GM12872 (cell line): ENCODE measurements at regions not wholly inside any gene's neighbourhood (a gene's known extent, or its start where the extent isn't known, plus 50 kb on each side); places are given as distances from the start of the nearest gene placed in this dataset.

Experiments
- CTCF ChIP-seq: IDR thresholded peaks from 3 replicates; pipeline ENCODE4 v1.5.1; 2011; ENCODE audit warnings: low read depth, mild to moderate bottlenecking, low read length, moderate library complexity; ENCODE audit not compliant: insufficient read depth

GRCh38 chr13:103200118-103200885, 134.1 kb upstream of the SLC10A2 start:
- TF ChIP-seq CTCF: no peak

- no peak for TF ChIP-seq CTCF
Measured at GRCh38 chr13:103199380-103200088, 133.3 kb upstream of the SLC10A2 start.

- no peak for TF ChIP-seq CTCF
Measured at GRCh38 chr13:103196356-103196755, 130.1 kb upstream of the SLC10A2 start.

GRCh38 chr13:103195762-103196161, 129.5 kb upstream of the SLC10A2 start:
- TF ChIP-seq CTCF: no peak

GRCh38 chr13:103194871-103195270, 128.7 kb upstream of the SLC10A2 start:
- no peak for TF ChIP-seq CTCF

- TF ChIP-seq CTCF: no peak
Measured at GRCh38 chr13:103192511-103193135, 126.4 kb upstream of the SLC10A2 start.

- TF ChIP-seq CTCF: no peak
Measured at GRCh38 chr13:103190841-103191240, 124.6 kb upstream of the SLC10A2 start.
